EL (cell line): ENCODE measurements at regions not wholly inside any gene's neighbourhood (a gene's known extent, or its start where the extent isn't known, plus 50 kb on each side); places are given as distances from the start of the nearest gene placed in this dataset.
A peak's percentile ranks its signal among the peaks of the same experiment; 100 is the strongest.
"Not testable (repeated sequence)": the region's sequence is repeated elsewhere in the genome, so short reads cannot be mapped to it uniquely, and the experiment has no call there.

Experiments used
- DNase-seq: peaks from one replicate; pipeline ENCODE4 v3.0.0-alpha.2; 2016

GRCh38 chr2:7309582-7309981 lies 392.4 kb downstream of the RNF144A start:
- DNase-seq: no peak

DNA sequence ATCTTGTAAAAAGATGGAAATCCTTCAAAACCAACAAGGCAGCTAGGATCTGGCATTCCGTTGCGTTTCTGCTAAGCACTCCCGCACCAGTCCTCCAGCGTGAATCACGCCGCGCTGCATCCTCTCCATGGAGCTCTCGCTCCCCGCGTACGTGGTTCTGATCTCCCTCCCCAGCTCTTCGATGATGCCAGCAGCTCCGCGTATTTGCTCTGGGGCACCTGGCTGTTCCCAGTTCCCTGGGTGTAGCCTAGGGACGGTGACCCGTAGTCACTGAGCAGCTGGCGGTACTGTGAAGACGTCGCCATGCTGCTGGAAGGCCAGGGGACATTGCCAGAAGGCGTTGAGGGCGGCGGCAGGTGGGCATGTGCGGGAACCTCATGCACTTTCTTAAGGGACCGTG lies 407.5 kb downstream of the RNF144A start:
- DNase-seq: no peak

DNA sequence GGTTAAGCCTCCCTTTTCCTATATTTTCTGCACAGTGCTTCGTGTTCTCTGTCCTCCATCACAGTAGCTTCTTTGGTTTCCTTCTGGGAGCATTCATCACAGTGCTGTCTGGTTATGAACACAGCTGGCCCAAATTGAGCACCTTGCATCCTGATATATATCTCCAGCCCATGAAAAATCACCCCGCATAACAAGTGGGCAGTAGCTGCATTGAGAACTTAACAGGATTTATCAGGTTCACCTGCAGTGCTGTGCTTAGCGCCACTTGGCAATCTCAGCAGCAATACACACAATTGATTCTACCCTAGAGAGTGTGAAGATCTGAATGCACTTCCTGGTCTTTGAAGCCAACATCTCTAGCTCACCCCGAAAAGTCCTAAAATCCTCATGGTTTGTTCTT lies 408.0 kb downstream of the RNF144A start:
- DNase-seq: no peak

DNA sequence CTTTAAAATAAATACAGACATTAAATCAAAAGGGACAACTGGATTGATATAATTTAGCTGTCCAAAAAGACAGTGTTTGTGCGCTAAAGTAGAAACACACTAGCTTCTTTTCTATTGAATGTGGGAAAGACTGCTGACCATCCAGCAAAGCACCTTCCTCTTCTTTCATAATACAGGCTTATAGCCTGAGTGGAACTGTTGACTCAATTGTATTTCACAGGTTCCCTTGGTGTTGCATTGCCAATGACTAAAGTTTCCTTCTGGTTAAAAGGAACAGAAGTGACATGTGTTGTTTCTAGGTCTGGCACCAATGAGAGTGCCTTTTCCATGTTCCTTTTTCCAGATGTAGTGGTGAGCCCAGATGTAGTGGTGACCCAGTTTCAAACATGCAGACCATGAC lies 412.3 kb downstream of the RNF144A start:
- DNase-seq: no peak

DNA sequence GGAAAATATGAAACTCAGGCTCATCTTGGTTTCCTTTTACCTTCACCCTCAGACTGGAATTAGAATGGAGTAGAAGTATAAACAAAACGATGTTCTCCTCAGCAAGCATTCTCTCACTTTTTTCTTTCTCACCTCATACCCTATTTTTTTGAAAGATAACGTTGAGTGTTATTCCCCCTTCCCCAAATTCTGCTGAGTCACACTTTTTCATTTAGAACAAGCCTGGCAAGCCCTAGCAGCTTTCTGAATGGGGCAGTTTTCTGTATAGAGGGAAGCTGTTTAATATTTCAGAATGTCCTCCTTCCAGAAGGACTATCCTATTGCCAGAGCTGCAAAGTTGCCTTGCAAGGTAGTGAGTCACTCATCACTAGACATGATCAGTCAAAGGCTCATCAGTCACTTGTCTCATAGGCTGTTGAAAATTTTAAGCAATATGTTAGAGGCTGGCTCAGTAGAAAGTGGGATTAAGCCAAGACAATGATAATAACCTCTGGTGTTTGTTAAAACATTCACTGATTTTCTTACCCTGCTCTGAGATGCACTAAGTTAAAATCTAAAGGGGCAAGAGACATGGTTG lies 416.1 kb downstream of the RNF144A start:
- no peak for DNase-seq

DNA sequence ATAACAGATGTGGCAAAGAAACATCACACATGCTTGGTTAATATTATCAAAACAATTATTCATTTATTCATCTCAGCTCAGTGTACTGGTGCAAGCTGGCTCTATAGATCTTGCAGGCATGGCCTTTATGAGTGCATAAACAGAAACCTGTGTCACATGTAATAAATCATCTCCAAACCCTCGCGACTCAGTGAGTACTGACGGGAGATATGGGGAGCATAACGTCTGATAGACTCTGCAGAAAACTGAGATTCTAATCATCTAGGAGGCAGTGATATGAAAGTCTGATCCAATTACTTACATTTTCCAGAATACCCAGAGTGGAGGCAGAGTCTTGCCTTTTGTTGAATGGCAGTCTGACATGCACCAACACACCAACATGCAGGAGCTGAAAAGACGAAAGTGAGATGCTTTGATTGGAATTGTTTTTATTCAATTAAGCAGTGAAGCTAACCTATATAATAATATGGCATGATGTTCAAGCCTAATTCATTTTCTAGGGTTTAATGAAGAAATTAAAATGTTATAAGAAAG lies 416.8 kb downstream of the RNF144A start:
- DNase-seq: no peak

DNA sequence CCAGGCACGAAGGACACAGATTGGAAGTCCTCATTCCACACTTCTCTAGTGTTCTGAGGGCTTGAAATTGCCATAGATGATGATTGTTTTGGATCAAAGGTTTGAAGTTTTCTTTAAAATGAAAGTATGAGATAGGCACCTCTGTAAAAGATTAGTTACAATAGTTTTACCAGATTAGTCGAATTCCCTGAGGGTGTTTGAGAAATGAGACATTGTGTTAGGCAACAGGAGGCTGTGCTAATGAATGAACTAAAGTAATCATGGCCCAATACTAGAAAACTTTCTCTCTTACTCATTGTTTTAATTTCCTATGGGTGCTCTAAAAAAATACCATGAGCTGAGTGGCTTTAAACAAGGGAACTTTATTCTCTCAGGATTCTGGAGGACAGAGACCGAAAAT lies 421.7 kb downstream of the RNF144A start:
- DNase-seq: no peak

DNA sequence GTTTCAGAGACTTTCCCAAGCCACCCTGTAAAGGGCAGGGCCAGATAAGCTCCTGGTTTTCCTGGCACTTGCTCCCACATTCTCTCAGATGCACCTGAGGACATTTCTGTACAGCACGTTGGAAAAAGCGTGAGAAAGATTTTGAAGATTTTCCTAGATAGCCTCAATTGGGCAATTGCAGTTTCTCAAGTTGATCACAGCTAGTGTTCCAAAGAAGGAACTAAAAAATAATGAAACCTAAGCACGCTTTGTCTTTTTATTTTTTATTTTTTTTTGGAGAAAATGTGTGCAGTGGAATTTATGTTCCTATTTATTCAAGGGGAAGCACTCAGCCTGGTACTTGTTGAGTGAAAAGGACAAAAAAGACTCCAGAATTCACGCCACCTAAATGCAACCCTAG lies 429.1 kb downstream of the RNF144A start:
- no peak for DNase-seq

DNA sequence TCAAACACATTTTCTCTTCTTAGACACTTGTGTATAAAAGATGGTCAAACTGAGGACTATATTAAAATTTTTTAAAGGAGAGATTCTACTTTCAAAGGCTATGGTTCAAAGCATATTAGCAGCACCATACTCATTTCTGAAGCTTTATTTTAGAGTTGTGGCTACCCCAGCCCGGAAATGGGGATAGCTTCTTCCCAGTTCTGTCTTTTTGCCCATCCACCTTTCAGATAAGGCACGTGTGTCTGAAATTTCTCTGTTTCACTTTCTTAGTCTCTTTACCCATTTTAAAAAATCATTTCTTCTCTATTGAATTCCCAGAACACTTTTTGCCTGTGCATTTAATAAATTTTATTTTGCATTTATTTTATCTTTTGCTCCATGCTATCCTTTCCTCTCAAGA lies 431.5 kb downstream of the RNF144A start:
- no peak for DNase-seq

DNA sequence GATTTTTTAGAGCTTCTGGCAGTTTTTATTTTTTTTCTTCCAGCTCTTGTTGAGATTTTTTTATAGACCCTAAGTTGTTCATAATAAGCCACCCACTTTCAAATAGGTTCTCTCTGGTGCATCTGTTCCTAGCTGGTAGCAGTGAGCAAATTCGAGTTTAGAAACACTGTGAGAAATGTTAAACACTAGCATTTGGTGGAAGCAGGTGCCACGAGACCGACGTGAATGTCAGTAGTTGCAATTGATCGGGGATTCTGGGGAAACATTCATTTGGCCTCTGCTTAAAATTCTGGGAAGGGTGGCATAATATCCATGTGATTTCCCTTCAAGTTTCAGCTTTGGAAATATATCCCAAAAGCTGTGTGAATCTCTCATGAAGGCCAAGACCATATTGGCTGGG lies 435.0 kb downstream of the RNF144A start:
- no peak for DNase-seq

- no peak for DNase-seq
Measured at GRCh38 chr2:7353571-7353970, 436.4 kb downstream of the RNF144A start.

DNA sequence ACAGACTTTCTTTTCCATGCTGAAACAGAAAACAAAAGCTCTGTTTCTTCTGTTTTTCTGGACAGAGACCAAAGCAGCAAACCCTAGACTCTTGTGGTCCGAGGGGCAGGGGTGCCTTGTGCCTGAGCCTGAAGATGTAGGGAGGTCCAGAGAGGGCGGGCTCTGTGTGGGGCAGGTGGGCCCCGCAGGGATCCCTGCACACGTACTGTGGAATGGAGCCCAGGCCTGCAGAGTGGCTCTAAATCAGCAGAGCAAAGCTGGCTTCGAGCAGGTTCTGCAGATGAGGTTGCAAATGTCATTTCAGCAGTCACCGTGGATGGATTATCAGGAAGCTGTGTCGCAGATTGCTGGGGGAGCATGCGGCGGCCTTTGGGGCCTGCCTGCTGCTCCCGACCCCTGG lies 438.6 kb downstream of the RNF144A start:
- no peak for DNase-seq

DNA sequence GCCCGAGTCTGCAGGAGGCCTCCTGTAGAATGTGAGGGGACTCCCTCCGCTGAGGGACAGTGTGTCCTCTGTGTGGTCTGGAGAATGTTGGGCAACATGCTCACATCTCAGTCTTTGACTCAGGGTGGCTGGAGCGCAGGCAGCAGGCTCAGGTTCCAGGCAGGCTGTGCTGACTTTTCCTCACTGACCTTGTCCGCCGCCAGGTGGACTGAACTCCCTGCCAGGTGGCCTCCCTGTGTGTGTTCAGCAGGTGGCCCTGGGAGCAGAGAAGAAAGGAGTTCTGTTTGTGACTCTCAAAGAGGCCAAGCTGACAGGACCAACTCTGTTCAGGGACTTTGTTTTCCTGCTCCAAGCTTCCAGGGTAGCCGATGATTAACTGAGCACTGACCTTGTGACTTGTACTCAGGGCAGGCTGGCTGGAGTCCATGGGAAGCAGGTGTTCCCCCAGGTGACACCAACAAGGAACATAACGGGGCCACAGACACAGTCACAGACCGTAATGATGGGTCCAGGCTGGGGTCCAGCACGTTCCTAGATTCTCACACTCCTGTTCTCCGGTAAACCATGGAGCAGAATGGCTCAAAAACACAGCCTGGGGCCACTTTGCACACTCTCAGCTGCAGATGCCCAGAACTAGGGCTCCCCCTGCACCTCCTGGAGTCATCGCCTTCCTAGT lies 439.8 kb downstream of the RNF144A start:
- DNase-seq: no peak

- no peak for DNase-seq
Measured at GRCh38 chr2:7357993-7358392, 440.8 kb downstream of the RNF144A start.

DNA sequence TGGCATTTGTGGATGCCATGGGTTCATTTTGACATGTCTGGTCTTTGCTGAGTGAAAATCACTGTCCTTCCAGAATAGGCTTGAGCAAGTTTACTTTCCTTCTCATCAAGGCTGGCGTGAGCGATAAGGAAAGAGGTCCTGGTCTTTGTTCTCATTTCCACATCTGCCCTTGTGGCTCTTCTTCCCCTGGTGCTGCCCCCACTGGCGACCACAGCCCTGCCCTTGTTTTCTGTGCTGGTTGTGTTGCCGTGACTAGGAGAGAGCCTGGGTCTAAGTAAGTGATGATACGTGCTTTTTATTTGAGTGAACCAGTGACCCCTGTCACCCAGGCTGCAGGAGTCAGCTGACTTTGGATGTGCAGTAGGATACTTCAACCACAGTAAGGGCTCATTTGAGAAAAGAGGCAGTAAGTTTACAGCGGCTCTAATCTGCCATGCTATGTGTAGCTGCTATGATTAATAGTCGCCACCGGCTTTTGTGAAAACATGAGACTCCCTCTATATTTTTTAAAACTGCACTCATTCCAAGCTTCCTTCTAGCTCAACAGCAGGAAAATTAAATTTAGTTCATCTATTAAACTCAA lies 441.7 kb downstream of the RNF144A start:
- DNase-seq: no peak

- no peak for DNase-seq
Measured at GRCh38 chr2:7363906-7364305, 446.7 kb downstream of the RNF144A start.

DNA sequence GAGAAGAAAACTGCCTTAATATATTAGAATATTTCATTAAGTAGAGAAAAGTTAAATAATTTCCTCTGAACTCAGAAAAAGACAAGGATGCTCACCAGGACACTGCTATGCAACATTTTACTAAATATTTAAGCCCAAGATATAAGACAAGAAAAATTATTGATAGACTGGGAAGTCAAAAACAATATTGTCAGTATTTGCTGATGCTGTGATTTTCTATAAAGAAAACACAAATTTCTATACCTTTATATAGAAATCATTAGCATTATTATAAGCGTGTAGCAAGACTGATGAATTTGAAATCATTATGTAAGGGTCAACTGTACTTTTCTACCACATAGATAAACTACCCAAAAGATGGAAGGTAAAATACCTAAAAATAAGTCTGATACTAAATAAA lies 451.0 kb downstream of the RNF144A start:
- no peak for DNase-seq

- no peak for DNase-seq
Measured at GRCh38 chr2:7373156-7373555, 455.9 kb downstream of the RNF144A start.

DNA sequence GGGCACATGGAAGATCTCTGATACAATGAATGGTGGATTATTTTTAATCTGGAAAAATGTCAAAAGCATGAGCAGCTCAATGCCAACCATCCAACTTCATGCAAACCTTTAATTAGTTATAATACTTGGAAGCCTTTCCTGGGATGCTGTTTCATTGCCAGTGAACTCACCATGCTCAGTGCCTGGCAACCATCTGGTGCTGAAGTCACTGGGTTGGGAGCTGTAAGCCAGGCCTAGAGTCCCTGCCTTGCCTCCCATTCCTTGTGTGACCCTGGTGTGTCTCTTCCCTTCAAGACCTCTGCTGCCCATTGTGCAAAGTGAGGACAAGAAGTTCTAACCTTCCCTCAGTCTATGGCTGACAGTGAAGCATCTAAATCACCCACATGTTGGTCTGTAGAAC lies 458.7 kb downstream of the RNF144A start:
- DNase-seq: no peak

DNA sequence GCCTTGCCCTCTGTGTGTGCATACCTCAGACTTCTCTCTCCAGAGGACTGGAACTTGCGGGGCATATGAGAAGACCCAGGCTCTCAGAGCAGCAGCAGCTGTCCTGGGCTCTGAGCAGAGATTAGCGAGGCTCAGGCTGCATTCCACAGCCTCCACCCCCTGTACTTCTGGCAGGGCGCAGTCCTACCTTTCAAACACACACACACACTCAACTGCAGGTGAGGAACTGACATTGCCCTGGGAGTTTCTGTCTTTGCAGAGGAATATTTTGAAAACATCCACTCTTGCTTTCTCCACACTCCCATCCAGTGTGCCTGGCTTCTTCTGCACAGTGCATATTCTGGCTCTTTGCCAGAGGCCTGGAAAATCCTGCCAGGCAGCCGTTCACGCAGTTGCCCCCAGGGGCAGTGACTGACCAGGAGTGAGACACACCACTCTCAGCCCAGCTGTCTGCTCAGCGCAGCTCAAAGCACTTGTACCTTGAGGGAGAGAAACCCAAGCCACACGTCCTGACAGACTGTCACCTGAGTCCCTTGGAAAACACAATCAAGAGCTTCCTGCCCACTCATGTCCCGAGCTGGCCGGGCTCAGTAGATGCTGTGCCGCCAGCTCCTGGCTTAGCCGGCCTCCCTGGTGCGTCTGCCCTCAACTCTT lies 460.8 kb downstream of the RNF144A start:
- DNase-seq: peak; percentile 9

- DNase-seq: no peak
Measured at GRCh38 chr2:7378591-7378990, 461.4 kb downstream of the RNF144A start.

DNA sequence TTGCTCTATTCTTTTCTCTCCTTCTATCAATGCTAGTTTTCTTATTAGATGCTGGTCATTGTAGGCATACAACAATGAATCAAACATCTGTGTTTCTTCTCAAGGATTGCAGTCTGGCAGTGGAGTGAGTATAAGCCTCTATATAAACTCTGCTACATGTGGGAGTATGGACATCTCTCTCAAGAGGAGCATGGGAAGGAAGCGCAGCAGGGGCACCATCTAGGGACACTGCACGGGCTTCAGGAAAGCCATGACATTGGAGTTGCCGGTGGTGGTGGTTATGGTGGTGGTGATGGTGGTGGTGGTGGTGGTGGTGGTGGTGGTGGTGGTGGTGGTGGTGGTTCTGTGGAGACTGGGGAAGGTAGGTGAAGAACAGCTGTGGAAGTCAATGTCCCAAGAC lies 462.6 kb downstream of the RNF144A start:
- no peak for DNase-seq

DNA sequence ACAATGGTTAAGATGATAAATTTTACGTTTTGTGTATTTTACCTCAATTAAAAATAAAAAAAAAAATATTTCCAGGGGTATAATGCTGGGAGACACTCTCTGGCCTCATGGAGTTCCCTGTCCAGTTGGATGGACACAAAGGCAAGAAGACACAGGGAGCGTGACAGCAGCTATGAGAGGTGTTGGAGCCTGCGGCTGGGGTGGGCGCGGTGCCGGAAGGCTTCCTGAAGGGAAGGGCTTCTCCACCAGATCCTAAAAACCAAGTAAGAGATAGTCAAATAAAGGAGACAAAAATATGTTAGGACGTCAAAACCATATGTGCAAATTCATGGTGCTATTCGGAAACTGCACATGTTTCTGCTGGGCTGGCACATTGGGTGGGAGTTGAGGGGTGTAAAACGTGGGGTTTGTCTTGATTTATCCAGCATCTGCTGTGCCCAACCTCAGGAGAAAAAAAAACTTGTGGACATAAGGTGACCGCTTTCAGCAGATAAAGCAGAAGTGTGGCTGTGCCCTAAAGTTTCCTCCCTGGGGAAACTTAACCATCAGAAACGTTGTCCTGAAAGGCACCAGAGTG lies 467.6 kb downstream of the RNF144A start:
- DNase-seq: no peak

GRCh38 chr2:7390311-7390710 lies 473.1 kb downstream of the RNF144A start:
- DNase-seq: not testable (repeated sequence)
